ENCODE measurements at regions not wholly inside any gene's neighbourhood (a gene's known extent, or its start where the extent isn't known, plus 50 kb on each side); places are given as distances from the start of the nearest gene placed in this dataset.

DNA sequence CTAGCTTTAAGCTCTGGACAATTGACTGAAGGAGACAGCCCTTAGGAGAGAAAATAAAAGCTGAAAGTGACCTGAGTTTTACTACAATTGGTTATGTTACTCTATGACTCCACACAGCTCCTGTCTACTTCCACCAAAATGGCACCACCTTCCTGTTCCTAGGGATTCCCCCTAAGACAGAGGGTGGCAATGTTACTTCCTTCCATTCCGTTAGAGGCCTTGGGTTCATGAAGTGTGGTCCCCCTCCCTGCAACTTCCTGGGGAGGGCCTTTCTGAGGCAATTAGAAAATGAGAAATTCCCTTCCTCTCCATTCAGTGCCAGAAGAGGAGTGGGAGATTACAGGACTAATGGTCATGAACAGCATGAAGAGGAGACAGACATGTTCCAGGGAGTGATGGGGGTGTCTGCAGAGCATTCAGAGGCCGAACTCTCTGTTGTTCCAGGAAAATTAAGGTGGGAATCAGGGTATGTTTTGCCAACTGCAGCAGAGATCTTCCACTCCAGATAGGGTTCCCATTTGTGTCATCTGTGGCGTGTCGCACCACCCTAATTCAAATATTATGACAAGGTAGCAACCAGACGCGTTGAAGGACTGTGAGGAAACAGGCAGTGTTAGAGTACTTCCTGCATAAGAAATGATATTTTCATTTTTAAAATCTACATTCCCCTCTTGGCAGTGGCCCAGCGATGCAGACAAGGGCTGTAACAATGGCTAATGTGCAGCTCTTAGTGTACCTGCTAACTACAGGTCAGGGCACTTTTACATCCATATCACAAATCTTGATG lies 53.1 kb upstream of the TRIM67 start:
- no peak for DNase-seq

DNA sequence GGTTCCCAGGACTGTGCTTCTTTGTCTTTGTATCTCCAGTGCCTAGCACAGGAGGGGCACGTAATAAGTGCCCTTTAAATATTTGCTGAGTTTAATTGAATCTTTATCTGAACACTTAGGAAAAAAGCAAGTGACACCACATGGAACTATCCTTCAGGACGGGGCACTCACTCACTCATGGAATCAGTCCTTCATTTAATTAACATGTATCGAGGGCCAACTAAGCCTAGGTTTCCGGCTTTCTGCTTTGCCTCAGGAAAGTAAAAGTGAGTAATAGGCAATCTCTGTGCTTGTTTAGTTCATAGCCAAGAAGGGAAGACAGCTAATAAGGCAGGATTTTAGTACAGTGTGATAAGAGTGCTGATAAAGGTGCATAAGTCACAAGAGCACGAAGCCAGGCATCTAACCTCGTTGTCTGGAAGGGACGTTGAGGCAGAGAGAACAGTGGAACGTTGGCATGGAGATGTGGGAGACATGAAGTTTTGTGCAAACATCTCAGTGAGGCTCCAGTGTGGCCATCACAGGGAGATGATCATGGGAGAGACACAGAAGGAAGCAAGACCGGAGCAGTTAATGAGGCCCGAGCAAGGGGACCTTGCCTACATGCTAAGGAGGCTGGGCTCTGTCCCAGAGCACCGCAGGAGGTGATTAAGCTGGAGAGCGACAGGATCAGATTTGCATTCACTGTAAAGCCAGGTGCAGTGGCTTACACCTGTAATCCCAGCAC lies 54.1 kb upstream of the TRIM67 start:
- DNase-seq = no peak

DNA sequence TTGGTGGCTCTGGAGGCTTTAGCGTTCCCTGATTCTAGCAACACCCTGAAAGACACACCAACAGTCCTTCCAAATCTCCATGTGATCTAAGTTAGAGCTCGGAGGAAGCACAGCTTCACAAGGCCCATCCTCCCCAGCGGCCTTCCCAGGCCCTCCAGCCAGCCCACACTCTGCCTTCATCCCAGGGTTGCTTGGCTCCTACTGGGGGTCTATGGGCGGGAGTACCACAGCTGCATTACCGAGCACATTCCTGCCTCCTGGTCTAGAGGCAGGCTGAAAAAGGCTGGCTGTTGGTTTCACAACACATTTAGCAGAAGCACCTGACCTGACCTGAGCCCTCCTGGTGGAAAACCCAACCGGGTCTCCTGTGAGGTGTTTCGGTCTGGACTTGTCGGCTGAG lies 54.7 kb upstream of the TRIM67 start:
- no peak for DNase-seq

DNA sequence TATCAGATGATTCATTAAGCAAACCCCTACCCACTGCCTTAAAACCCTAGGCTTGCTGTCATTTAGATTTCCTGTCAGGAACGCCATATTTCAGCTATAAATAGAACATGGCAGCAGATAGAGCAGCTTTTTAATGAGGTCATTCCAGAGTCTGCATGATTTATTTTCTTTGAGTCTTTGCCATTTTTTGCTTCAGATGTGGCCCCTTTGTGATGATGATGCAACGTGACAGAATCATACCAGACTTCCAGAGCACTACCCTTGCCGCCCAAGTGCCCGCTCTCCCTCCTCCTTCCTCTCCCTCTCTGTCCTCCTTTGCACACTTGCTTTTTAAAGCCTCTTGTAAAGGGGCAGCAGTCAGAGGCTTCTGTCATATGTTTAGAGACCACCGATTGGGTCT lies 55.5 kb upstream of the TRIM67 start:
- DNase-seq = no peak

DNA sequence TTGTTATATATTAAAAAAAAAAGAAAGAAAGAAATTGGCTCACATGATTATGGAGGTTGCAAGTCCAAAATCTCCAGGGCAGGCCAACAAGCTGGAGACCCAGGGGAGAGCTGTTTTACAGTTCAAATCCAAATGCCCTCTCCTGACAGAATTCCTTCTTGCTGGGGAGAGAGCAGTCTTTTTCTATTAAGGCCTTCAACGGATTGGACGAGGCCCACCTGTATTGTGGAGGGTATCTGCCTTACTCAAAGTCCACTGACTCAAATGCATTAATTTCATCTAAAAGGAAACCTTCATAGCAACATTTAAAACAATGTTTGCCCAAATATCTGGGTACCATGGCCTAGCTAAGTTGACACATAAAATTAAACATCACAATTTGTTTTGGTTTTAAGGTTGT lies 56.9 kb upstream of the TRIM67 start:
- DNase-seq = no peak

DNA sequence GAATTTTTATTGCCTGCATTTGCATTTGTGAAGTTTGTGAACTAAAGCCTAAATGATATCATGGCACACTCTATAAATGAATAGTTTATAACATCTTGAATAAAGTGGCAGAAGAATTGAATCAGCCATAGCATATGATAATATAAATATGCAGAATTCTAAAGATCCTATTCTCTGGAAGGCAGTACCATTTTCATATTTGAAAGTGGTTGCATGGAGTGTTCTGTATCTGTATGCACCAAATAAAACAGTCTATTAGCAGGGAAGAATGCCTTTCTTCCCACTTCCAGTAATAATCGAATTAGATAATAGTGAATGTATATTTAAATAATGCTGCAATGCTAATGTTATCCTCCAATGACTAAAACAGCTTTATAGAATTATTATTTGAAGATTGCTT lies 57.9 kb upstream of the TRIM67 start:
- no peak for DNase-seq

DNA sequence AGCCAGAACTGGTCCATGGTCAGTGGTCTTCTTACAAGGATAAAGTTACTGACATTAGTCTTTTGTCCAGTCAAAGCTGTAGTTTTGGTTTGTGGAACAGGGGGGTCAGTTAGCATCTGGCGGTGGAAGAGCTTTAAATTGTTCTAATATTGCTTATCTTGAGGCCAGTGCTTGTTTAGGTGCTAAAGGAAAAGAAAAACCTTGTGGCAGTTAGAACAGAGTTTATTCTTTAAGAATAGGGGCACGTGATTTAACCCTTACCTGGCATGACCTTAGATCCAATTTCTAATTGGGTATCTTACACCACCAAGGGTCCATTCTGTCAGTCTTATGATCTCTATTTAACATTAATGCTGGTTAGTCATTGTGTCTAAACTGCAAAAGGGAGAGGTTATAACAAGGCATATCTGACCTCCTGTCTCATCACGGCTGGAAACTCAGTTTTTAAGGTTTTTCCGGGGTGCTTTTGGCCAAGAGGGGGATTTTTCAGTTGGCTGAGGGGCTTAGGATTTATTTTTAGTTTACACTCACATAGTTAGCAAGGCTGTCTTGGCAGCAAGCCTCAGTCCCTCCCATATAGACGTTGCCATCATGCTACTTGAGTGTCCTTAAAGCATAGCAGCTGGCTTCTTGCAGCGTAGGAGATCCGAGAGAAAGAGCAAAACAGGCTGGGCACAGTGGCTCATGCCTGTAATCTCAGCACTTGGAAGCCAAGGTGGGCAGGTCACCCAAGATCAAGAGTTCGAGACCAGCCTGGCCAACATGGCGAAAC lies 60.1 kb upstream of the FAM89A start:
- no peak for DNase-seq

DNA sequence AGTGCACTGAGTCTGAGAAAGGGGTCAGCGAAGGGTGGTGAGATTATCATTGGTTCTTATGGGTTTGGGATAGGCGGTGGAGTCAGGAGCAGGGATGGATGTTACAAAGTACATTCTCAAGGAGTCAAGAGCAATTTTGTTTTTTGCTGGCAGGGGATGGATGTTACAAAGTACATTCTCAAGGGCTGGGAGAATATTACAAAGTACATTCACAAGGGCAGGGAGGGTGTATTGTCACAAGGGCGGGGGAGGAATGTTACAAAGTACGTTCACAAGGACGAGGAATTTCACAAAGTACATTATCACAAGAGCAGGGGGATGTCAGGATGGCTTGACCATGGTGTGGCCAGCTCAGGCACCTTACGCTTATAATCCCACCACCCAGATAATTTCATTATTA lies 59.3 kb upstream of the FAM89A start:
- no peak for DNase-seq

DNA sequence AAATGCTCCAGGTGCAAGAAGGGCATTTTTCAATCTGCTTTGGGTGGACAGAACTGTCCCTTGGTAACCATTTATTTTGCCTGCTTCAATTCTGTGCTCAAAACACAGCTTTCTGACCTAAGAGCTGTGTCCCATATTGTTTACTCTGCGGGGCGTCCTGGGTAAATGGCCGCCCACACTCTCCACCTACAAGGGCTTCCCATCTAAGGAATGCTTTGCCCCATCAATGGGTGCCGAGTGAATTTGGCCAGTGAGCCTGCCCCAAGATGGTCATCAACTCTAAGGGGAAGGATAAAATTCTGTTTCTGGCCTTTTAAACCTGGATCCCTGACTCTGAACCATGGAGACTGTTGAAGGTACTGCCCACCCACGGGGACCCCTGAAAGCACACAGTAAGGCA lies 55.5 kb upstream of the FAM89A start:
- no peak for DNase-seq

DNA sequence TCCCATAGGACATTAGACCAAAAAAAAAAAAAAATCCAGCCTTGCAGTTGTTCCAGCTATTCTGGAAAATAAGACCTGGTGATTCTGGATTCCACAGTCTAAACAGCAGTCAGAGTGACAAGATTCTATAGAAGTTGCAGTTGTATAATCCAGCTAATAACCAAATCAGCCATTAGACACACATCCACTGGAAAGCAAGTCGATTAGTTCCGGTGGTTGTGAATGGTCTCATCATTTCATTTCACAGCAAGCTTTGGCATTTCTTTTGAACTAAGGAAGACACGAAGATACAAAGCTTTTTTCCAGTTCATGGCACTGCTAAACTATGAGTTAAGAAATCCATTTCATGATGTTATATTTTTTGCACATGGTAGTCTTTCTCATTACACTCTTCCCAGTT lies 54.4 kb upstream of the FAM89A start:
- no peak for DNase-seq

DNA sequence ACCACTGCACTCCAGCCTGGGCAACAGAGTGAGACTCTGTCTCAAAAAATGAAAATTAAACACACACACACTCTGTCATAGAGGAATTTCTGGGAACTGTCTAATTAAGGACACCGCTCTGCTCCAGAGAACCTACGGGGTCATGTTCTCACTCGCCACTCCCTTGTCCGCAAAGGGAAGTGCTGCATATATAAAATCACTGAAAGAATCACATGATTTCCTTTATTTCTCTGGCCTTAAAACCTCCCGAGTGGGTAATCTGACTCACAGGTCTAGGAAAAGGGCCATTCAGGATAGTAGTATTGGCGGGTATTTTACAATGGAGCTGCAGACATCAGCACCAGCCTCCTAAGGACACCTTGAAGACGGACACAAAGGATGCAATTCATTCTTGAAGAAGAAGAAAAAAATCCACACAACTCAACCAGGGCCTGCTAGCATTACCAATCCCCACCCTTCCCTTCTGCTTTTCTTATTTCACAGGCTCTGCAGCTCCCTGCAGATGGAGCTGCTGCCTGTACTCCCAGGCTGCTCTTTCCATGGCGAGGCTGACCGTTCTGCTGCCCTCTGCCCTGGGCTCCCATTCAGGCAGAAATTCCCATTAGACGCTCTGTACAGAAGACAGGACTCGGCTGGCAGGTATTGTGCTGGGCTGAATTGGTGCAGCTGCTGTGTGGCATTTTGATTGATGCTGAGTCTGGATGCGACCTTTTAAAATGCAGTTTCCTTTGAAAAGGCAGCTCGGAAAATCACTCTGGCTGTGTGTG lies 53.3 kb upstream of the FAM89A start:
- DNase-seq = no peak

DNA sequence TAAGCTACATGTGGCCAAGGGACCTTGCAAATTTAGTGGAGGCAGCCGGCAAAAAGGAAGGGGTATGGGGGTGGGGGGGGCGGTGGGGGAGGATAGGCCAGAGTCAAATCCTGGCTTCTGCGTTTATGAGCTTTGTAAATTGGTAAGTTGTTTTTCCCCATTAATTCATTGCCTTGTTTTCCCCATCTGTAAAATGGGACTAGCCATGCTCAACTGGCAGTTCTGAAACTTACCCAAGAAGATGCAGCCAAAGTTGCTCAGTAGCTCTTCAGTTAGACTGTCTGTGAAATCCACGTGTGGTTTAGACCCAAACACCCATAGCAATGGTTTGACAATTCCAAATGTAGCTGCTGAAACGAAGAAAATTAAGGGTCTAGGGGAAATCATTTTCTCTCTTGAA lies 52.3 kb upstream of the FAM89A start:
- DNase-seq = no peak

DNA sequence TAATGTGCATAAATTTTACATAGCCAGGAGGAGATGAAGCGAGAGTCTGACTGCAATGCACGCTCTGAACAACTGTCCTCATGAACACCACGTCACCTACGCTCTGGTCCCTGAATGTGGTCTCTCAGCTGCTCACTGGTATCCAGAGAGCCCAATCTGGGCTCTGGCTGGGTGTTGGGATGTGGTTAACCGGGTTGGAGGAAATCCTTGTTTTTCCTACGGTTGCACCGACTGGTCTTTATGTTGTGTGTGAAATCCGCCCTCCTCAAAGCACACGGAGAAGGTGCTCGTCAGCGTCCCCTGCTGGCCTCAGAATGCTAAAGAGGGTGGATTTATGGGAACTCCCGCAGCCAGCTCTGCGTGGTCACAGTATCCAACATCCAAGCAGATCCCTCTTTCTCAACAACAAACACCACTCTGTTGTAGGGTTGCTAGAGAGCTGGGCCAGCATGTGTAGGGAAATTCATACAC lies 51.8 kb upstream of the FAM89A start:
- peak; percentile 36 for DNase-seq

DNA sequence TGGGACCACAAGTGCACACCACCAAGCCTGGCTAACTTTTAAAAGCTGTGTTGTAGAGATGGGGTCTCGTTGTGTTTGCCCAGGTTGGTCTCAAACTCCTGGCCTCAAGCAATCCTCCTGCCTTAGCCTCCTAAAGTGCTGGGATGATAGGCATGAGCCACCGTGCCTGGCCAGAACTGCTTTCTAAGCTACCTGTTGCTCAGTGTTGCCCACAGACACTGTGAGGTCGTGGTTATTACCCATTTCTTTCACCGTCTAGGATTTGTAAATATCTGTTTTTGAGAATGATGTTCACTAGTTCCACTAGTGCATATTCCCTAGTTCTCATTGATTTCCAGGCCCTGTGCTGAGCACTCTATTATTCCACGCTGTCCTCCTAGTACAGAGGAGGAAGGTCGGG lies 51.4 kb upstream of the FAM89A start:
- DNase-seq = no peak

Data from activated naive CD4-positive, alpha-beta T cell treated with anti-CD3 and anti-CD28 coated beads, Interleukin-2, amount 50 U/mL, for 16 hours (primary cell).